ENCODE measurements at regions not wholly inside any gene's neighbourhood (a gene's known extent, or its start where the extent isn't known, plus 50 kb on each side); places are given as distances from the start of the nearest gene placed in this dataset.

DNA sequence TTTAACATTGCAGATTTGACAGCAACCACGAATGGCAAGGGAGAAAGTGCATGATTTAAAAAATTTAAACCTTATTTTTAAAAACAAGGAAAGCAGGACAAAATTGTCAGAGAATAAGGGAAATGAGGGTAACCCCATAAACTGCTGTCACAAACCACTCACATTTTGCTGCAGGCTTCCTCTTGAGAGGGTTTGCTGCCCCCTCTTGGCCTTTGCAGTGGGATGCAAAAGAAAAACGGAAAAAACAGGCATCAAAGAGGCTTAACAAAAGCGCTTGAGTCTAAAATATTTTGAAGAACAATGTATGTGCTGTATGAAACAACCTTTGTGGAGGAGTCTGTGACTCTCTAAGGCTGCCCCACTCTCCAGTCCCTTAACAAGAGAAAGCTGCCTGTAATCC lies 91.6 kb downstream of the TMX3 start:
- Histone ChIP-seq H3K27ac (no peak overlapping the region), H3K9me3 (ENCODE audit: control insufficient read depth, low read length) (no peaks in the 10 kb centered on the region), H3K4me3 (ENCODE audit: low read depth, low read length) (no peak overlapping the region), H3K36me3 (ENCODE audit: control insufficient read depth, insufficient read depth, low read length) (no peaks in the 10 kb centered on the region), H3K27me3 (ENCODE audit: control insufficient read depth, insufficient read depth, low read length) (no peaks in the 10 kb centered on the region), H3K4me2 (ENCODE audit: low read length) (no peak overlapping the region), H3K79me2 (no peaks in the 10 kb centered on the region), H2AFZ (no peak overlapping the region), H3K4me1 (no peaks in the 10 kb centered on the region), H3K9ac (no peak overlapping the region)
- TF ChIP-seq, protein P1, sequence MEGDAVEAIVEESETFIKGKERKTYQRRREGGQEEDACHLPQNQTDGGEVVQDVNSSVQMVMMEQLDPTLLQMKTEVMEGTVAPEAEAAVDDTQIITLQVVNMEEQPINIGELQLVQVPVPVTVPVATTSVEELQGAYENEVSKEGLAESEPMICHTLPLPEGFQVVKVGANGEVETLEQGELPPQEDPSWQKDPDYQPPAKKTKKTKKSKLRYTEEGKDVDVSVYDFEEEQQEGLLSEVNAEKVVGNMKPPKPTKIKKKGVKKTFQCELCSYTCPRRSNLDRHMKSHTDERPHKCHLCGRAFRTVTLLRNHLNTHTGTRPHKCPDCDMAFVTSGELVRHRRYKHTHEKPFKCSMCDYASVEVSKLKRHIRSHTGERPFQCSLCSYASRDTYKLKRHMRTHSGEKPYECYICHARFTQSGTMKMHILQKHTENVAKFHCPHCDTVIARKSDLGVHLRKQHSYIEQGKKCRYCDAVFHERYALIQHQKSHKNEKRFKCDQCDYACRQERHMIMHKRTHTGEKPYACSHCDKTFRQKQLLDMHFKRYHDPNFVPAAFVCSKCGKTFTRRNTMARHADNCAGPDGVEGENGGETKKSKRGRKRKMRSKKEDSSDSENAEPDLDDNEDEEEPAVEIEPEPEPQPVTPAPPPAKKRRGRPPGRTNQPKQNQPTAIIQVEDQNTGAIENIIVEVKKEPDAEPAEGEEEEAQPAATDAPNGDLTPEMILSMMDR (IDR thresholded peaks at IDR 0.05) = no peak

DNA sequence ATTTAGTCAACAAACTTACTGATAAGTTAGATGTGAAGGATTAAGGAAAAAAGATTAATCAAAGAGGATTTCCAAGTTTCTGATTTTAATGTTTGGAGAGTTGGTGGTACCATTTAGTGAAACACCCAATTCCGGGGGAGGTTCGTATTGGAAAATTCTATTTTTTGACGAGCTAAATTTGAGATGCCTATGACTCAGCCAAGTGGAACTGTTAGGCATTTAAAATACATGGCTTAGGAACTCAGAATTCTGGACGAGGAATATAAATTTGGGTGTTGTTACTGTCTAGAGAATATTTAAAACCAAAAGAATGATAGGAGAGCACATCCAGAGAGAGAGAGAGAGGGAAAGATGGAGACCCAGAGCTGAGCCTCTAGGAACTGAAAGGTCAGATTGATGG lies 103.6 kb downstream of the TMX3 start:
- H3K9ac ChIP-seq = no peak overlapping the region
- no peak overlapping the region for H3K27ac ChIP-seq
- no peaks in the 10 kb centered on the region for H3K36me3 ChIP-seq (ENCODE audit: control insufficient read depth, insufficient read depth, low read length)
- no peak overlapping the region for H2AFZ ChIP-seq
- H3K4me1 ChIP-seq = no peaks in the 10 kb centered on the region
- H3K27me3 ChIP-seq (ENCODE audit: control insufficient read depth, insufficient read depth, low read length) = no peaks in the 10 kb centered on the region
- TF ChIP-seq, protein P1 (IDR thresholded peaks at IDR 0.05) = no peak
- no peaks in the 10 kb centered on the region for H3K9me3 ChIP-seq (ENCODE audit: control insufficient read depth, low read length)
- H3K79me2 ChIP-seq = no peaks in the 10 kb centered on the region
- no peak overlapping the region for H3K4me3 ChIP-seq (ENCODE audit: low read depth, low read length)
- H3K4me2 ChIP-seq (ENCODE audit: low read length) = no peak overlapping the region

DNA sequence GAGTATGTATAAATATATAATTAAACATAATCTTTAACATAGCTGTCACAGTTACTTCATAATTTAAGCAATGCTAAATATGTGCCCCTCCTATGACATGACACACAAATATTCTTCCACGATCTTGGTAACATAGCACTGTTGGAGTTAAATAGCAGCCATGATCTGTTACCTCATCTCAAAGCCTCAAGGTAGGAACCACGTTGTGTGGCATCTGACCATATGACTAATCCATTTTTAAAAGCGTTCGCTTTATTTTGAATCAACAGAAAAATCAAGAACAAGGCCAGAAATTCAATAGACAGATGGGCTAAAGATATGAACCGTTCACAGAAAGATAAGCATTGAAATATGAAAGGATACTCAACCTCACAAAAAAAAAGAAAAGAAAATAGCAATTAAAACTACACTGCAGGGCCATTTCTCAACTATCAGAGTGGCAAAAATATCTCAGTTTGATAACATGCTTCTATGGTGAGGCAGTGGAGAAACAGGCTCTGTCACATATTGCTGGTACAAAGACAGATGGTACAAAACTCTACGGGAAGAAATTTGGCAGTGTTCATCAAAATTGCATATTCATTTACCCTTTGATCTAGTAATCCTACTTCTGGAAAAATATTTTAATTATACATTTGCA lies 105.9 kb downstream of the TMX3 start:
- Histone ChIP-seq H3K27me3 (ENCODE audit: control insufficient read depth, insufficient read depth, low read length) (no peaks in the 10 kb centered on the region), H3K79me2 (no peaks in the 10 kb centered on the region), H3K36me3 (ENCODE audit: control insufficient read depth, insufficient read depth, low read length) (no peaks in the 10 kb centered on the region), H3K9me3 (ENCODE audit: control insufficient read depth, low read length) (no peaks in the 10 kb centered on the region), H2AFZ (no peak overlapping the region), H3K9ac (no peak overlapping the region), H3K4me2 (ENCODE audit: low read length) (no peak overlapping the region), H3K27ac (no peak overlapping the region), H3K4me3 (ENCODE audit: low read depth, low read length) (no peak overlapping the region), H3K4me1 (no peaks in the 10 kb centered on the region)
- TF ChIP-seq, protein P1 (IDR thresholded peaks at IDR 0.05) = no peak

- Histone ChIP-seq H3K9me3 (ENCODE audit: control insufficient read depth, low read length) (no peaks in the 10 kb centered on the region), H3K9ac (no peak overlapping the region), H3K36me3 (ENCODE audit: control insufficient read depth, insufficient read depth, low read length) (no peaks in the 10 kb centered on the region), H3K79me2 (no peaks in the 10 kb centered on the region), H3K27ac (no peak overlapping the region), H3K4me2 (ENCODE audit: low read length) (no peak overlapping the region), H3K27me3 (ENCODE audit: control insufficient read depth, insufficient read depth, low read length) (no peaks in the 10 kb centered on the region), H3K4me3 (ENCODE audit: low read depth, low read length) (no peak overlapping the region), H3K4me1 (no peaks in the 10 kb centered on the region), H2AFZ (no peak overlapping the region)
- TF ChIP-seq, protein P1 (IDR thresholded peaks at IDR 0.05) = no peak
These were observed 107.1 kb downstream of the TMX3 start for GRCh38 chr18:68607852-68608251.

DNA sequence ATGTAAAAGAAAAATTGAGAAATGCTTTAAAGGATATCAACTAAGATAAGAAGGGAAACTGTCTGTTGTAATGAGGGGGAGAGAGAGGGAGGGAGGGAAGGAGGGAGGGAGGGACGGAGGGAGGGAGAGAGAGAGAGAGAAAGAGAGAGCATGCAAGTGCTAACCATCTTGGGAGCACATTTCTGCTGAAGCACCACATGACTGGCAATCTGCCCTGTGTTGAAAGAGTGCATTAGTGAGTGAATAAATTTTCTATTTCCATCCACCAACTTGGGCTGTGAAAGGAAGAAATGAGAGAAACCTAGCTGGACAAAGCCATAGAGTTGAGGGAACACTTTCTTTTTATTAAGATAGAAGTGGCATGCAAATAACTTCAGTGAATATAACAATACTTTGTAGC lies 110.7 kb downstream of the TMX3 start:
- H3K79me2 ChIP-seq = no peaks in the 10 kb centered on the region
- no peak overlapping the region for H2AFZ ChIP-seq
- H3K36me3 ChIP-seq (ENCODE audit: control insufficient read depth, insufficient read depth, low read length) = no peaks in the 10 kb centered on the region
- no peak overlapping the region for H3K4me3 ChIP-seq (ENCODE audit: low read depth, low read length)
- TF ChIP-seq, protein P1 (IDR thresholded peaks at IDR 0.05) = no peak
- H3K27me3 ChIP-seq (ENCODE audit: control insufficient read depth, insufficient read depth, low read length) = no peaks in the 10 kb centered on the region
- no peaks in the 10 kb centered on the region for H3K4me1 ChIP-seq
- H3K4me2 ChIP-seq (ENCODE audit: low read length) = no peak overlapping the region
- H3K9me3 ChIP-seq (ENCODE audit: control insufficient read depth, low read length) = no peaks in the 10 kb centered on the region
- H3K9ac ChIP-seq = no peak overlapping the region
- no peak overlapping the region for H3K27ac ChIP-seq

Measured in parathyroid adenoma (tissue), 2 donors.